ENCODE measurements at regions not wholly inside any gene's neighbourhood (a gene's known extent, or its start where the extent isn't known, plus 50 kb on each side); places are given as distances from the start of the nearest gene placed in this dataset.

DNA sequence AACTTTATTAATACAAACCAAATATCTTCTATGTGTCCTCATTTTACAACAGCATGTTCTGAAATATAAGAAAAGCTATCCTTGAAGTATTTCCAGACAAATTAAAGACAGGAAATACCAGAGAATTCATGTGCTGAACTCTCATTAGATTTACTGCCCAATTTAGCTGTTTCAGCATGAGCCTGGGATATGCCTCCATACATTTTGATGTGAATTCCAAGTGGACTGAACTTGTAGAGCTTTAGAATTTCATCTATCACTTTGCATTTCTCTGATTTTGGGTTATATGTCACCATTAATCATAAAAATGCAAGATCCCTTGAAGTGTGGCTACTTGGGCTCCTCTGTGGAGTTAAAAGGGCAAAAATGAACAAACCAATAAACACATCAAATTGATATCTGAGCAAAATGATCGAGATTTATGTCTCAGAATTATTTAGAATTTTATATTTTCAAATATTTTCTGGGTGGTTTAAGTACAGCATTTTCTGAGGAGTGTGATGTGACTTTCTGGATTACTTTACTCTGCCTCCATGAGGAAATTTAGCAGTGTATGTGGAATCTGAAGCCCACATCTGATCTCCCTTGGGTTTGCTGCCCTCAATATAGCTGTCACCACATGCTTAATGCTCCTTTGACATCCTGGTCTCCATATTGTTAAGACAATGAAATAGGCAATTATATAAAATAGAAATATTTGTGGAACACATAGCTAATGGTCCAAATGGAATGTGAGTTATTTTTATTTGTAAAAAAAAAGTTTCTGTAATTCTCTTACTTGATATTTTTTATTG is 206.6 kb upstream of the RBMS1 start:
- intact Hi-C loops (cut with micrococcal nuclease; ENCODE audit: unreplicated experiment) = no loop called here
- no TSS peak for BruUV-seq (replicated peaks)

DNA sequence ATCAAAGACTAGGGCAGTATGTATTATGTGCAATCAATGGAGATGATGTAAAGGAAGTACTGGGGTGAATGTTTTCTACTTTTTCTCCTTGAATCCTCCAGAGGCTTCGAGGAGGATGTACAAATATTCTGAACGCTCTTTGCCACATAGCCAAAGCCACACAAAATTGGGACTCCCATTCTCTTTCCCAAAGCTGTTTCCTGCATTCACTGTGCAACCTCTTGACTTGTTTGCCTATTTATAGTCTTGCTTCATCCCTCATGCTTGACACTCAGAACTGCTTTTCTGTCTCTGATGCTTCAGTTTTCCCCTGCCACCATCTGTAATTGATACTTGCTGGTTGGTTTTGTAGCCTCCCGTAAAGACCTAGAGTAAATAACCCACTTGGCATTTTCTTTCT is 208.2 kb upstream of the RBMS1 start:
- intact Hi-C loops (cut with micrococcal nuclease; ENCODE audit: unreplicated experiment) (no loop called here), in situ Hi-C loops (cut with HindIII; ENCODE audit: low pct_unique_long_range_greater_than_20kb, low sequenced_read_pairs) (no loop called here)
- H3K27me3 ChIP-seq (ENCODE audit: control insufficient read depth, insufficient read depth, low read length) = no peaks in the 10 kb centered on the region
- DNase-seq (ENCODE audit: low read depth, low spot score) (no peak), ATAC-seq (no peak)
- H3K36me3 ChIP-seq (ENCODE audit: control insufficient read depth, insufficient read depth, low read length) = no peaks in the 10 kb centered on the region
- H3K4me3 ChIP-seq (ENCODE audit: low read depth in 2 of 2, low read length in 2 of 2) = no peak overlapping the region
- TF ChIP-seq, protein P1, sequence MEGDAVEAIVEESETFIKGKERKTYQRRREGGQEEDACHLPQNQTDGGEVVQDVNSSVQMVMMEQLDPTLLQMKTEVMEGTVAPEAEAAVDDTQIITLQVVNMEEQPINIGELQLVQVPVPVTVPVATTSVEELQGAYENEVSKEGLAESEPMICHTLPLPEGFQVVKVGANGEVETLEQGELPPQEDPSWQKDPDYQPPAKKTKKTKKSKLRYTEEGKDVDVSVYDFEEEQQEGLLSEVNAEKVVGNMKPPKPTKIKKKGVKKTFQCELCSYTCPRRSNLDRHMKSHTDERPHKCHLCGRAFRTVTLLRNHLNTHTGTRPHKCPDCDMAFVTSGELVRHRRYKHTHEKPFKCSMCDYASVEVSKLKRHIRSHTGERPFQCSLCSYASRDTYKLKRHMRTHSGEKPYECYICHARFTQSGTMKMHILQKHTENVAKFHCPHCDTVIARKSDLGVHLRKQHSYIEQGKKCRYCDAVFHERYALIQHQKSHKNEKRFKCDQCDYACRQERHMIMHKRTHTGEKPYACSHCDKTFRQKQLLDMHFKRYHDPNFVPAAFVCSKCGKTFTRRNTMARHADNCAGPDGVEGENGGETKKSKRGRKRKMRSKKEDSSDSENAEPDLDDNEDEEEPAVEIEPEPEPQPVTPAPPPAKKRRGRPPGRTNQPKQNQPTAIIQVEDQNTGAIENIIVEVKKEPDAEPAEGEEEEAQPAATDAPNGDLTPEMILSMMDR (IDR thresholded peaks at IDR 0.05) = no peak
- no peak for TF ChIP-seq POLR2AphosphoS5 (IDR thresholded peaks at IDR 0.05; ENCODE audit: low read depth, low read length)
- TF ChIP-seq SIN3A (IDR thresholded peaks at IDR 0.05; ENCODE audit: borderline replicate concordance, insufficient read depth, low read depth, low read length) = no peak
- TF ChIP-seq TCF7L2 (IDR thresholded peaks at IDR 0.05; ENCODE audit: low read depth, low read length) = no peak
- TF ChIP-seq, protein P2, sequence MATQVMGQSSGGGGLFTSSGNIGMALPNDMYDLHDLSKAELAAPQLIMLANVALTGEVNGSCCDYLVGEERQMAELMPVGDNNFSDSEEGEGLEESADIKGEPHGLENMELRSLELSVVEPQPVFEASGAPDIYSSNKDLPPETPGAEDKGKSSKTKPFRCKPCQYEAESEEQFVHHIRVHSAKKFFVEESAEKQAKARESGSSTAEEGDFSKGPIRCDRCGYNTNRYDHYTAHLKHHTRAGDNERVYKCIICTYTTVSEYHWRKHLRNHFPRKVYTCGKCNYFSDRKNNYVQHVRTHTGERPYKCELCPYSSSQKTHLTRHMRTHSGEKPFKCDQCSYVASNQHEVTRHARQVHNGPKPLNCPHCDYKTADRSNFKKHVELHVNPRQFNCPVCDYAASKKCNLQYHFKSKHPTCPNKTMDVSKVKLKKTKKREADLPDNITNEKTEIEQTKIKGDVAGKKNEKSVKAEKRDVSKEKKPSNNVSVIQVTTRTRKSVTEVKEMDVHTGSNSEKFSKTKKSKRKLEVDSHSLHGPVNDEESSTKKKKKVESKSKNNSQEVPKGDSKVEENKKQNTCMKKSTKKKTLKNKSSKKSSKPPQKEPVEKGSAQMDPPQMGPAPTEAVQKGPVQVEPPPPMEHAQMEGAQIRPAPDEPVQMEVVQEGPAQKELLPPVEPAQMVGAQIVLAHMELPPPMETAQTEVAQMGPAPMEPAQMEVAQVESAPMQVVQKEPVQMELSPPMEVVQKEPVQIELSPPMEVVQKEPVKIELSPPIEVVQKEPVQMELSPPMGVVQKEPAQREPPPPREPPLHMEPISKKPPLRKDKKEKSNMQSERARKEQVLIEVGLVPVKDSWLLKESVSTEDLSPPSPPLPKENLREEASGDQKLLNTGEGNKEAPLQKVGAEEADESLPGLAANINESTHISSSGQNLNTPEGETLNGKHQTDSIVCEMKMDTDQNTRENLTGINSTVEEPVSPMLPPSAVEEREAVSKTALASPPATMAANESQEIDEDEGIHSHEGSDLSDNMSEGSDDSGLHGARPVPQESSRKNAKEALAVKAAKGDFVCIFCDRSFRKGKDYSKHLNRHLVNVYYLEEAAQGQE (IDR thresholded peaks at IDR 0.05; ENCODE audit: insufficient read depth in 1 of 2, low read depth in 2 of 2, low read length in 1 of 2) = no peak
- ChIA-PET CTCF (no interaction called here), POLR2A (no interaction called here)
- no peak overlapping the region for H3K27ac ChIP-seq (ENCODE audit: low read length)
- H3K9me3 ChIP-seq (ENCODE audit: control insufficient read depth, insufficient read depth, low read depth, low read length) = no peaks in the 10 kb centered on the region
- no peaks in the 10 kb centered on the region for H3K4me1 ChIP-seq (ENCODE audit: control insufficient read depth, insufficient read depth, low read length)
- BruUV-seq (replicated peaks) = no TSS peak

More for the DNA sequence above, 206.6 kb upstream of the RBMS1 start:
- DNase-seq (ENCODE audit: low read depth, low spot score) (no peak), ATAC-seq (no peak)
- in situ Hi-C loops (cut with HindIII; ENCODE audit: low pct_unique_long_range_greater_than_20kb, low sequenced_read_pairs) = no loop called here
- no peaks in the 10 kb centered on the region for H3K9me3 ChIP-seq (ENCODE audit: control insufficient read depth, insufficient read depth, low read depth, low read length)
- no peak overlapping the region for H3K27ac ChIP-seq (ENCODE audit: low read length)
- H3K4me3 ChIP-seq (ENCODE audit: low read depth in 2 of 2, low read length in 2 of 2) = no peak overlapping the region
- H3K27me3 ChIP-seq (ENCODE audit: control insufficient read depth, insufficient read depth, low read length) = no peaks in the 10 kb centered on the region
- POLR2A ChIA-PET = no interaction called here
- CTCF ChIA-PET = no interaction called here
- H3K4me1 ChIP-seq (ENCODE audit: control insufficient read depth, insufficient read depth, low read length) = no peaks in the 10 kb centered on the region
- no peak for TF ChIP-seq POLR2AphosphoS5 (IDR thresholded peaks at IDR 0.05; ENCODE audit: low read depth, low read length)
- TF ChIP-seq TCF7L2 (IDR thresholded peaks at IDR 0.05; ENCODE audit: low read depth, low read length) = no peak
- TF ChIP-seq, protein P1 (IDR thresholded peaks at IDR 0.05) = no peak
- TF ChIP-seq SIN3A (IDR thresholded peaks at IDR 0.05; ENCODE audit: borderline replicate concordance, insufficient read depth, low read depth, low read length) = no peak
- H3K36me3 ChIP-seq (ENCODE audit: control insufficient read depth, insufficient read depth, low read length) = no peaks in the 10 kb centered on the region

Measured in Panc1 (cell line).